ENCODE measurements at regions not wholly inside any gene's neighbourhood (a gene's known extent, or its start where the extent isn't known, plus 50 kb on each side); places are given as distances from the start of the nearest gene placed in this dataset.

GRCh38 chr2:15845294-15845693 lies 95.1 kb upstream of the MYCN start:
- no peak for TF ChIP-seq CTCF (conservative IDR thresholded peaks at IDR 0.05 in 1 of 2, IDR thresholded peaks at IDR 0.05 in 1 of 2; ENCODE audit: low read depth in 1 of 2, low read length in 2 of 2)
- no peak for TF ChIP-seq EZH2 (IDR thresholded peaks at IDR 0.05; ENCODE audit: low read length, missing control alignments)
